ENCODE measurements at regions not wholly inside any gene's neighbourhood (a gene's known extent, or its start where the extent isn't known, plus 50 kb on each side); places are given as distances from the start of the nearest gene placed in this dataset.

DNA sequence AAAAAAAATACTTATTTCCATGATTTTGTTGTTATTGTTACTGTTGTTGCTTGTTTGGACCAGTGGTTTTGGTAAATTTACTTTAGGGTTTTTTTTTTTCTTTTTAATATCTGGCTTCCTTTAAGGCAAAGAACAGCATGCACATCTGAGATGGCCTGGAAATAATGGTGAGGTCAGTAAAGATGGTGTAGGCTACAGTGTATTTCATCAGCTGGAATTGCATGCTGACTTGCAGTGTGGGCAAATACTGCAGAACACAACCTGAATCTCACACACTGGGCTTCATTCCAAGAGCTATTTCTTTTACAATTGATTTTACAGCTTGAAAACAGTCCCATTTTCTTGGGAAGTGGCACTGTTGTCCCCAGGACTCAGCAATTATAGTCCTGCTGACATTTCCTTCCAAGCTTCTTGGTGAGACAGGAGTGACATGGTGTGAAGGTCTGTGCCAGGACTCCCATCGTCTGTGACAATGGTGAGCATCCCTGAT, 376.1 kb upstream of the SOX11 start:
- TF ChIP-seq ZNF274 (IDR thresholded peaks at IDR 0.05; ENCODE audit: low read depth, low read length) (no peak), YY1 (IDR thresholded peaks at IDR 0.05; ENCODE audit: insufficient read depth, insufficient read length) (no peak)
